ENCODE measurements at regions not wholly inside any gene's neighbourhood (a gene's known extent, or its start where the extent isn't known, plus 50 kb on each side); places are given as distances from the start of the nearest gene placed in this dataset.
"Not testable (repeated sequence)": the region's sequence is repeated elsewhere in the genome, so short reads cannot be mapped to it uniquely, and the experiment has no call there.

GRCh38 chr1:101547357-101547756 lies 310.5 kb downstream of the S1PR1 start:
- DNase-seq (ENCODE audit: low read depth), result no peak

GRCh38 chr1:101548376-101548775 lies 311.6 kb downstream of the S1PR1 start:
- DNase-seq (ENCODE audit: low read depth), result no peak

- no peak for DNase-seq (ENCODE audit: low read depth)
Measured at GRCh38 chr1:101550581-101550980, 313.8 kb downstream of the S1PR1 start.

- DNase-seq (ENCODE audit: low read depth), result no peak
Measured at GRCh38 chr1:101566883-101567538, 330.2 kb downstream of the S1PR1 start.

- no peak for DNase-seq (ENCODE audit: low read depth)
Measured at GRCh38 chr1:101567582-101568189, 330.9 kb downstream of the S1PR1 start.

- DNase-seq (ENCODE audit: low read depth), result peak; percentile 32
Measured at GRCh38 chr1:101587741-101588140, 350.9 kb downstream of the S1PR1 start.

GRCh38 chr1:101588677-101589076 lies 351.9 kb downstream of the S1PR1 start:
- DNase-seq (ENCODE audit: low read depth), result no peak

GRCh38 chr1:101592845-101593244 lies 356.0 kb downstream of the S1PR1 start:
- no peak for DNase-seq (ENCODE audit: low read depth)

- no peak for DNase-seq (ENCODE audit: low read depth)
Measured at GRCh38 chr1:101595881-101596374, 359.1 kb downstream of the S1PR1 start.

GRCh38 chr1:101600615-101601014 lies 363.8 kb downstream of the S1PR1 start:
- not testable (repeated sequence) for DNase-seq (ENCODE audit: low read depth)

- no peak for DNase-seq (ENCODE audit: low read depth)
Measured at GRCh38 chr1:101603726-101604125, 366.9 kb downstream of the S1PR1 start.

- DNase-seq (ENCODE audit: low read depth), result no peak
Measured at GRCh38 chr1:101605878-101606277, 369.1 kb downstream of the S1PR1 start.

GRCh38 chr1:101613546-101613945 lies 376.7 kb downstream of the S1PR1 start:
- no peak for DNase-seq (ENCODE audit: low read depth)

- DNase-seq (ENCODE audit: low read depth), result no peak
Measured at GRCh38 chr1:101618900-101619299, 377.8 kb downstream of the OLFM3 start.

GRCh38 chr1:101632548-101633272 lies 364.0 kb downstream of the OLFM3 start:
- no peak for DNase-seq (ENCODE audit: low read depth)

- no peak for DNase-seq (ENCODE audit: low read depth)
Measured at GRCh38 chr1:101645810-101646209, 350.9 kb downstream of the OLFM3 start.

GRCh38 chr1:101652484-101652883 lies 344.2 kb downstream of the OLFM3 start:
- no peak for DNase-seq (ENCODE audit: low read depth)

- no peak for DNase-seq (ENCODE audit: low read depth)
Measured at GRCh38 chr1:101653482-101653946, 343.2 kb downstream of the OLFM3 start.

GRCh38 chr1:101664726-101665125 lies 332.0 kb downstream of the OLFM3 start:
- no peak for DNase-seq (ENCODE audit: low read depth)

- DNase-seq (ENCODE audit: low read depth), result peak; percentile 14
Measured at GRCh38 chr1:101667761-101668160, 329.0 kb downstream of the OLFM3 start.

- no peak for DNase-seq (ENCODE audit: low read depth)
Measured at GRCh38 chr1:101683136-101683535, 313.6 kb downstream of the OLFM3 start.

GRCh38 chr1:101683561-101683960 lies 313.2 kb downstream of the OLFM3 start:
- no peak for DNase-seq (ENCODE audit: low read depth)

- DNase-seq (ENCODE audit: low read depth), result peak; percentile 8
Measured at GRCh38 chr1:101697072-101697471, 299.7 kb downstream of the OLFM3 start.

Data from forelimb muscle (tissue), 1 donor.